ENCODE measurements at regions not wholly inside any gene's neighbourhood (a gene's known extent, or its start where the extent isn't known, plus 50 kb on each side); places are given as distances from the start of the nearest gene placed in this dataset.

DNA sequence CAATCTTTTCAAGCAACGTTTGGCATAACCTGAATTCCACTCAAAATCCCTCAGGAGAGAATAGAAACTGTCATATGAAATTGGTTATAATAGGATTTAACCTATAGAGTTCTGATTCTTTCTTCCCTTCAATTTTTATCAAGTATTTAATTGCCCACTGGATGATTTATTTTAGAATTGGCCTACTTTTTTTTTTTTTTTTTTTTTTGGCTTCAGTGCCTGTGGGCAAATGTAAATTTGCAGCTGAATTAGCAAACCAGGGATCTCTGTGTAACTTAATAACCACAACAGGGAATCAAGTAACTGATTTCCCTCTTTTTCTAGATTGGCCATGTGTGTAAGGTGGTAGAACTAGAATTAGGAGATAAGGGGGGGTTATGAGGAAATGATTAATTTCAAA is 157.0 kb downstream of the SOX4 start:
- H3K36me3 ChIP-seq (ENCODE audit: insufficient read depth, low read length): no peaks in the 10 kb centered on the region
- no peaks in the 10 kb centered on the region for H3K27me3 ChIP-seq (ENCODE audit: insufficient read depth, low read length)
- H3K9ac ChIP-seq (ENCODE audit: low read length): no peak overlapping the region
- no peaks in the 10 kb centered on the region for H3K79me2 ChIP-seq (ENCODE audit: insufficient read depth, low read length)
- H3K4me3 ChIP-seq (ENCODE audit: low read depth, low read length, poor library complexity, severe bottlenecking): no peak overlapping the region
- no peak overlapping the region for H2AFZ ChIP-seq (ENCODE audit: low read length)
- H3K9me3 ChIP-seq (ENCODE audit: low read length): no peaks in the 10 kb centered on the region
- no peaks in the 10 kb centered on the region for H4K20me1 ChIP-seq (ENCODE audit: insufficient read depth, low read length)
- H3K27ac ChIP-seq (ENCODE audit: low read depth, low read length, poor library complexity, severe bottlenecking): no peak overlapping the region
- H3K4me1 ChIP-seq (ENCODE audit: insufficient read depth, low read length, severe bottlenecking): no peaks in the 10 kb centered on the region
- H3K9me2 ChIP-seq (ENCODE audit: low read depth, low read length): no peaks in the 10 kb centered on the region
- TF ChIP-seq, protein P1, sequence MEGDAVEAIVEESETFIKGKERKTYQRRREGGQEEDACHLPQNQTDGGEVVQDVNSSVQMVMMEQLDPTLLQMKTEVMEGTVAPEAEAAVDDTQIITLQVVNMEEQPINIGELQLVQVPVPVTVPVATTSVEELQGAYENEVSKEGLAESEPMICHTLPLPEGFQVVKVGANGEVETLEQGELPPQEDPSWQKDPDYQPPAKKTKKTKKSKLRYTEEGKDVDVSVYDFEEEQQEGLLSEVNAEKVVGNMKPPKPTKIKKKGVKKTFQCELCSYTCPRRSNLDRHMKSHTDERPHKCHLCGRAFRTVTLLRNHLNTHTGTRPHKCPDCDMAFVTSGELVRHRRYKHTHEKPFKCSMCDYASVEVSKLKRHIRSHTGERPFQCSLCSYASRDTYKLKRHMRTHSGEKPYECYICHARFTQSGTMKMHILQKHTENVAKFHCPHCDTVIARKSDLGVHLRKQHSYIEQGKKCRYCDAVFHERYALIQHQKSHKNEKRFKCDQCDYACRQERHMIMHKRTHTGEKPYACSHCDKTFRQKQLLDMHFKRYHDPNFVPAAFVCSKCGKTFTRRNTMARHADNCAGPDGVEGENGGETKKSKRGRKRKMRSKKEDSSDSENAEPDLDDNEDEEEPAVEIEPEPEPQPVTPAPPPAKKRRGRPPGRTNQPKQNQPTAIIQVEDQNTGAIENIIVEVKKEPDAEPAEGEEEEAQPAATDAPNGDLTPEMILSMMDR (IDR thresholded peaks at IDR 0.05; ENCODE audit: low read length): no peak
- TF ChIP-seq EZH2 (IDR thresholded peaks at IDR 0.05; ENCODE audit: borderline replicate concordance, low read length): no peak
- H3F3A ChIP-seq (ENCODE audit: insufficient read depth, low read length): no peaks in the 10 kb centered on the region
- H3K4me2 ChIP-seq (ENCODE audit: low read length): no peak overlapping the region

DNA sequence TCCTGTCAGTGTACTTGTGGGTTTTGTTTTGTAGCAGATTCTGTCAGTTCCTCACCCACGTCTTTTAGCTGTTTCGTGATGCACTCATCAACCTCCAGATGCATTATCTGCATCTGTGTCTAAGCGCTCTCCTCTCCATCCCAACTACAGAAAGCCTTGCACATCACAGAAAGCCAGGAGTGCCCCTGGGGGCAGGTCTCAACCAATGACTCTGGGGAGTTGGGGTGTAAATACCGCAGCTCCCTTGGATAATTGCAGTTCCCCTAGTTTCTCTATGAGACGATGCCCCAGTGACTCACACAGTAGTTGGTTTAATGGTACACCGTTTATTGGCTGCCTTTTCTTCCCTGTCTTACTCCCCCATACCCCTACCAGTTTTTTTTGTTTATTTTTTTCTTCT is 158.1 kb downstream of the SOX4 start:
- Histone ChIP-seq H3K36me3 (ENCODE audit: insufficient read depth, low read length) (no peaks in the 10 kb centered on the region), H3K27ac (ENCODE audit: low read depth, low read length, poor library complexity, severe bottlenecking) (no peak overlapping the region), H3K9me2 (ENCODE audit: low read depth, low read length) (no peaks in the 10 kb centered on the region), H3K4me2 (ENCODE audit: low read length) (no peak overlapping the region), H3K9ac (ENCODE audit: low read length) (no peak overlapping the region), H3K79me2 (ENCODE audit: insufficient read depth, low read length) (no peaks in the 10 kb centered on the region), H3F3A (ENCODE audit: insufficient read depth, low read length) (no peaks in the 10 kb centered on the region), H4K20me1 (ENCODE audit: insufficient read depth, low read length) (no peaks in the 10 kb centered on the region), H3K4me3 (ENCODE audit: low read depth, low read length, poor library complexity, severe bottlenecking) (no peak overlapping the region), H2AFZ (ENCODE audit: low read length) (no peak overlapping the region), H3K9me3 (ENCODE audit: low read length) (no peaks in the 10 kb centered on the region), H3K27me3 (ENCODE audit: insufficient read depth, low read length) (no peaks in the 10 kb centered on the region), H3K4me1 (ENCODE audit: insufficient read depth, low read length, severe bottlenecking) (no peaks in the 10 kb centered on the region)
- no peak for TF ChIP-seq EZH2 (IDR thresholded peaks at IDR 0.05; ENCODE audit: borderline replicate concordance, low read length)
- TF ChIP-seq, protein P1 (IDR thresholded peaks at IDR 0.05; ENCODE audit: low read length): no peak

DNA sequence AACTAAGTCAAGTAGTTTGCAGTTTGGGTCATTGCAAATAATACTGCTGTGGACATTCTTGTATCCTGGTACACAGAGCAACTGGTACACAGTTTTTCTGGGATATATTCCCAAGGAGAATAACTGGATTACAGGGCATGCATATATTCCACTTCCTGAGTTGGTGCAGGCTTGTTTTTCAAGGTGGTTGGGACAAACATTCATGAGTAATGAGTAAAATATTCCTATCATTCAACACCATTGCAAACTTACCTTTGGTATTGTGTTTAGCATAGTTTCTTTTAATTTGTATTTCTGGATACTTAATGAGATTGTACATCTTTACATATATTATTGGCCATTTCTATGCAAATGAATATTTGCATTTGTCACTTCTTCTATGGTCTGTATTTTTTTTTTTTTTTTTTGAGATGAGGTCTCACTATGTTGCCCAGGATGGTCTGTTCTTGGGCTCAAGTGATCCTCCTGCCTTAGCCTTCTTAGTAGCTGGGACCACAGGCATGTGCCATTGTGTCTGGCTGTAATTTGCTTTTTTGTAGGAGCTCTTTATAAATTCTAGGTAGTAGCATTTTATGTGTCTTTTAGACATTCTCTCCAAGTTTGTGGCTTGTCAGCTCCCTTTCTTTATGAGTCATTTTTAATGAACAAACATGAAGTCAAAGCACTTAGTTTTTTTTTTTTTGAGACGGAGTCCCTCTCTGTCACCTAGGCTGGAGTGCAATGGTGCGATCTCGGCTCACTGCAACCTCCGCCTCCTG is 158.7 kb downstream of the SOX4 start:
- Histone ChIP-seq H3K4me1 (ENCODE audit: insufficient read depth, low read length, severe bottlenecking) (no peaks in the 10 kb centered on the region), H3K9me2 (ENCODE audit: low read depth, low read length) (no peaks in the 10 kb centered on the region), H3K27me3 (ENCODE audit: insufficient read depth, low read length) (no peaks in the 10 kb centered on the region), H3K4me3 (ENCODE audit: low read depth, low read length, poor library complexity, severe bottlenecking) (no peak overlapping the region), H3F3A (ENCODE audit: insufficient read depth, low read length) (no peaks in the 10 kb centered on the region), H4K20me1 (ENCODE audit: insufficient read depth, low read length) (no peaks in the 10 kb centered on the region), H2AFZ (ENCODE audit: low read length) (no peak overlapping the region), H3K9me3 (ENCODE audit: low read length) (no peaks in the 10 kb centered on the region), H3K9ac (ENCODE audit: low read length) (no peak overlapping the region), H3K27ac (ENCODE audit: low read depth, low read length, poor library complexity, severe bottlenecking) (no peak overlapping the region), H3K4me2 (ENCODE audit: low read length) (no peak overlapping the region), H3K79me2 (ENCODE audit: insufficient read depth, low read length) (no peaks in the 10 kb centered on the region), H3K36me3 (ENCODE audit: insufficient read depth, low read length) (no peaks in the 10 kb centered on the region)
- TF ChIP-seq, protein P1 (IDR thresholded peaks at IDR 0.05; ENCODE audit: low read length): no peak
- TF ChIP-seq EZH2 (IDR thresholded peaks at IDR 0.05; ENCODE audit: borderline replicate concordance, low read length): no peak

Measured in OCI-LY1 (cell line).